GM23338 (cell line): ENCODE measurements at regions not wholly inside any gene's neighbourhood (a gene's known extent, or its start where the extent isn't known, plus 50 kb on each side); places are given as distances from the start of the nearest gene placed in this dataset.
A peak's percentile ranks its signal among the peaks of the same experiment; 100 is the strongest.
"Not testable (repeated sequence)": the region's sequence is repeated elsewhere in the genome, so short reads cannot be mapped to it uniquely, and the experiment has no call there.

ENCODE experiments used
- ATAC-seq: fragments of 200-7000 bp; cut with Tn5 transposase; 3 replicates; pipeline ENCODE4 v1.9.1; 2020
- DNase-seq: peaks from one replicate; pipeline ENCODE4 v3.0.0-alpha.2; 2015; ENCODE audit warnings: low spot score
- H2AFZ ChIP-seq: fragments of 200-600 bp; sonication (generic); 2 replicates; pipeline ENCODE4 v1.8.0; 2016; ENCODE audit warnings: antibody characterized with exemption, mild to moderate bottlenecking, moderate library complexity
- H3F3A ChIP-seq: fragments of 200-600 bp; sonication (generic); replicated peaks from 2 replicates; pipeline ENCODE4 v1.8.0; 2017; ENCODE audit warnings: antibody characterized with exemption, mixed run types, low read depth
- H3K27ac ChIP-seq: fragments of 200-600 bp; sonication (generic); 2 replicates; pipeline ENCODE4 v1.6.1; 2016; ENCODE audit warnings: low read depth
- H3K27me3 ChIP-seq: fragments of 200-600 bp; sonication (generic); 2 replicates; pipeline ENCODE4 v1.8.0; 2016; ENCODE audit warnings: mild to moderate bottlenecking, mixed run types, moderate library complexity; ENCODE audit not compliant: insufficient read depth
- H3K36me3 ChIP-seq: fragments of 200-600 bp; sonication (generic); 2 replicates; pipeline ENCODE4 v1.8.0; 2016; ENCODE audit warnings: mild to moderate bottlenecking; ENCODE audit not compliant: insufficient read depth
- H3K4me1 ChIP-seq: fragments of 200-600 bp; sonication (generic); 2 replicates; pipeline ENCODE4 v1.8.0; 2016; ENCODE audit warnings: mild to moderate bottlenecking, moderate library complexity; ENCODE audit not compliant: insufficient read depth
- H3K4me2 ChIP-seq: fragments of 200-600 bp; sonication (generic); 2 replicates; pipeline ENCODE4 v1.7.1; 2017; ENCODE audit warnings: mixed run types
- H3K4me3 ChIP-seq: fragments of 200-600 bp; sonication (generic); 2 replicates; pipeline ENCODE4 v1.6.1; 2016; ENCODE audit warnings: mixed run types
- H3K79me2 ChIP-seq: fragments of 200-600 bp; sonication (generic); replicated peaks from 2 replicates; pipeline ENCODE4 v1.8.0; 2017; ENCODE audit warnings: mild to moderate bottlenecking; ENCODE audit not compliant: insufficient read depth
- H3K9me2 ChIP-seq: fragments of 200-600 bp; sonication (generic); 2 replicates; pipeline ENCODE4 v1.8.0; 2017; ENCODE audit not compliant: insufficient read depth
- H4K20me1 ChIP-seq: fragments of 200-600 bp; sonication (generic); replicated peaks from 2 replicates; pipeline ENCODE4 v1.8.0; 2017; ENCODE audit warnings: mild to moderate bottlenecking; ENCODE audit not compliant: insufficient read depth
- H3K27ac Mint-ChIP-seq: 2 replicates; pipeline ENCODE4 v1.8.0; 2020; ENCODE audit warnings: inconsistent platforms, mild to moderate bottlenecking, moderate library complexity, mixed read lengths
- H3K27me3 Mint-ChIP-seq: 3 replicates; pipeline ENCODE4 v1.8.0; 2022; ENCODE audit warnings: low read depth, mild to moderate bottlenecking, moderate library complexity, mixed read lengths, inconsistent platforms; ENCODE audit not compliant: insufficient read depth, poor library complexity
- H3K36me3 Mint-ChIP-seq: 3 replicates; pipeline ENCODE4 v1.8.0; 2021; ENCODE audit warnings: low read depth, mild to moderate bottlenecking, inconsistent platforms, moderate library complexity, mixed read lengths
- H3K4me1 Mint-ChIP-seq: 3 replicates; pipeline ENCODE4 v1.8.0; 2020; ENCODE audit warnings: mild to moderate bottlenecking, inconsistent platforms, mixed read lengths
- H3K4me3 Mint-ChIP-seq: 3 replicates; pipeline ENCODE4 v1.8.0; 2021; ENCODE audit warnings: moderate library complexity, mild to moderate bottlenecking, inconsistent platforms, mixed read lengths
- H3K9me3 Mint-ChIP-seq: 3 replicates; pipeline ENCODE4 v1.8.0; 2020; ENCODE audit warnings: moderate library complexity, mild to moderate bottlenecking, inconsistent platforms, mixed read lengths
- CREB1 ChIP-seq: fragments of 250-450 bp; sonication (Bioruptor Pico); IDR thresholded peaks from 2 replicates; pipeline ENCODE4 v1.5.0; 2020; ENCODE audit warnings: low read depth, mild to moderate bottlenecking, moderate library complexity
- EZH2 ChIP-seq: fragments of 200-600 bp; sonication (generic); IDR thresholded peaks from one replicate; pipeline ENCODE4 v1.8.0; 2017; ENCODE audit warnings: antibody characterized with exemption, mild to moderate bottlenecking, low read depth; ENCODE audit not compliant: unreplicated experiment
- JUNB ChIP-seq: IDR thresholded peaks from one replicate; pipeline ENCODE4 v1.6.1; 2016; ENCODE audit warnings: antibody characterized with exemption; ENCODE audit not compliant: unreplicated experiment
- POLR2AphosphoS5 ChIP-seq: IDR thresholded peaks from 2 replicates; pipeline ENCODE4 v1.6.1; 2016; ENCODE audit warnings: antibody characterized with exemption, low read depth
- REST ChIP-seq: IDR thresholded peaks from one replicate; pipeline ENCODE4 v1.6.1; 2018; ENCODE audit warnings: antibody characterized with exemption; ENCODE audit not compliant: unreplicated experiment
- ZNF114 ChIP-seq: fragments of 250-450 bp; sonication (Bioruptor Pico); IDR thresholded peaks from 2 replicates; pipeline ENCODE4 v1.5.0; 2020; ENCODE audit warnings: mild to moderate bottlenecking, moderate library complexity
- ZNF331 ChIP-seq: fragments of 250-450 bp; sonication (Bioruptor Pico); IDR thresholded peaks from 2 replicates; pipeline ENCODE4 v1.5.0; 2020; ENCODE audit warnings: low read depth, mild to moderate bottlenecking, moderate library complexity
- ZNF462 ChIP-seq: fragments of 250-450 bp; sonication (Bioruptor Pico); IDR thresholded peaks from 2 replicates; pipeline ENCODE4 v1.5.0; 2020; ENCODE audit warnings: mild to moderate bottlenecking, moderate library complexity
- TF ChIP-seq, protein P1 (sequence below): IDR thresholded peaks from 2 replicates; pipeline ENCODE4 v1.6.1; 2016; ENCODE audit warnings: antibody characterized with exemption

DNA sequence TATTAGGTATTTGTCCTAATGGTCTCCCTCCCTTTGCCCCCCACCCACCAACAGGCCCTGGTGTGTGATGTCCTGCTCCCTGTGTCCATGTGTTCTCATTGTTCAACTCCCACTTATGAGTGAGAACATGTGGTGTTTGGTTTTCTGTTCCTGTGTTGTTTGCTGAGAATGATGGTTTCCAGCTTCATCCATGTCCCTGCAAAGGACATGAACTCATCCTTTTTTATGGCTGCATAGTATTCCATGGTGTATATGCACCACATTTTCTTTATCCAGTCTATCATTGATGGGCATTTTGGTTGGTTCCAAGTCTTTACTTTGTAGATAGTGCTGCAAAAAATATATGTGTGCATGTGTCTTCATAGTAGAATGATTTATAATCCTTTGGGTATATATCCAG lies 81.4 kb upstream of the ZNF536 start:
- not testable (repeated sequence) for H3K36me3 ChIP-seq, H3K4me3 Mint-ChIP-seq, H3K9me3 Mint-ChIP-seq, H3K4me2 ChIP-seq, H3K4me3 ChIP-seq, H3K27me3 ChIP-seq, H3F3A ChIP-seq, H3K9me2 ChIP-seq, H3K36me3 Mint-ChIP-seq, H3K4me1 ChIP-seq, ATAC-seq, H3K27ac ChIP-seq, H4K20me1 ChIP-seq, DNase-seq, H3K27me3 Mint-ChIP-seq, H2AFZ ChIP-seq, H3K27ac Mint-ChIP-seq, H3K79me2 ChIP-seq
- peaks cover 17% of the 10 kb centered on the region for H3K4me1 Mint-ChIP-seq

- H3K9me3 Mint-ChIP-seq, result no peaks in the 10 kb centered on the region
- Histone ChIP-seq H4K20me1 (no peaks in the 10 kb centered on the region), H3K9me2 (peaks cover 11% of the 10 kb centered on the region; the same call in 1 of the 2 replicates), H3K27me3 (no peaks in the 10 kb centered on the region), H3K79me2 (no peaks in the 10 kb centered on the region), H3K4me2 (no peak overlapping the region), H3K4me3 (no peak overlapping the region), H3K27ac (no peak overlapping the region), H3K36me3 (no peaks in the 10 kb centered on the region), H2AFZ (peak overlapping the region; percentile 48; the same call in 1 of the 2 replicates), H3F3A (no peaks in the 10 kb centered on the region), H3K4me1 (peaks cover 3% of the 10 kb centered on the region; the same call in 1 of the 2 replicates)
- DNase-seq (no peak), ATAC-seq (no peak)
- H3K27ac Mint-ChIP-seq, result no peak overlapping the region
- no peak overlapping the region for H3K4me3 Mint-ChIP-seq
- peaks cover 22% of the 10 kb centered on the region for H3K4me1 Mint-ChIP-seq
- no peaks in the 10 kb centered on the region for H3K36me3 Mint-ChIP-seq
- peaks cover 7% of the 10 kb centered on the region for H3K27me3 Mint-ChIP-seq
- no peak for TF ChIP-seq ZNF462 (CRISPR knock-in tag)
- no peak for TF ChIP-seq REST
- no peak for TF ChIP-seq JUNB
- no peak for TF ChIP-seq EZH2
- no peak for TF ChIP-seq ZNF114 (CRISPR knock-in tag)
- no peak for TF ChIP-seq POLR2AphosphoS5
- TF ChIP-seq ZNF331, result no peak
- TF ChIP-seq CREB1 (CRISPR knock-in tag), result no peak
- TF ChIP-seq, protein P1, sequence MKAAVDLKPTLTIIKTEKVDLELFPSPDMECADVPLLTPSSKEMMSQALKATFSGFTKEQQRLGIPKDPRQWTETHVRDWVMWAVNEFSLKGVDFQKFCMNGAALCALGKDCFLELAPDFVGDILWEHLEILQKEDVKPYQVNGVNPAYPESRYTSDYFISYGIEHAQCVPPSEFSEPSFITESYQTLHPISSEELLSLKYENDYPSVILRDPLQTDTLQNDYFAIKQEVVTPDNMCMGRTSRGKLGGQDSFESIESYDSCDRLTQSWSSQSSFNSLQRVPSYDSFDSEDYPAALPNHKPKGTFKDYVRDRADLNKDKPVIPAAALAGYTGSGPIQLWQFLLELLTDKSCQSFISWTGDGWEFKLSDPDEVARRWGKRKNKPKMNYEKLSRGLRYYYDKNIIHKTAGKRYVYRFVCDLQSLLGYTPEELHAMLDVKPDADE, result no peak
These were observed 79.0 kb upstream of the ZNF536 start for GRCh38 chr19:30293051-30293785.
